H1 (cell line): ENCODE measurements at regions not wholly inside any gene's neighbourhood (a gene's known extent, or its start where the extent isn't known, plus 50 kb on each side); places are given as distances from the start of the nearest gene placed in this dataset.

ENCODE experiments used
- CTCF ChIA-PET: fragments of 300-600 bp; sonication (Branson Sonifier 250); formaldehyde crosslinking; loops from one replicate; lab custom pipeline; 2021; ENCODE audit not compliant: partially characterized antibody; lab: Charles Lee
- POLR2A ChIA-PET: fragments of 300-600 bp; sonication (Branson Sonifier 250); formaldehyde crosslinking; loops from one replicate; lab custom pipeline; 2021; ENCODE audit warnings: inconsistent platforms; ENCODE audit not compliant: partially characterized antibody; lab: Charles Lee
- DNase-seq, 2 experiments: peaks; one replicate each; pipeline versions ENCODE4 v3.0.0 to v3.0.0-alpha.2; 2010 to 2022; ENCODE audit warnings: low spot score in 2 of 2, low read depth in 1 of 2, mixed read lengths in 1 of 2
- FAIRE-seq: peaks from 2 replicates; lab custom pipeline; 2011; peaks lifted over from hg19 to GRCh38; lab: Jason Lieb, UNC
- H2AFZ ChIP-seq: 2 replicates; pipeline ENCODE4 v1.8.1; 2012; ENCODE audit warnings: low read length, inconsistent platforms
- H2AK5ac ChIP-seq: 2 replicates; pipeline ENCODE4 v1.6.1; 2013; ENCODE audit warnings: low read depth, low read length
- H2BK120ac ChIP-seq: replicated peaks from 2 replicates; pipeline ENCODE3; 2013; ENCODE audit warnings: low read depth, low read length, inconsistent platforms
- H2BK12ac ChIP-seq: 2 replicates; pipeline ENCODE4 v1.6.1; 2013; ENCODE audit warnings: low read depth, low read length
- H2BK15ac ChIP-seq: 2 replicates; pipeline ENCODE4 v1.6.1; 2013; ENCODE audit warnings: low read length
- H2BK20ac ChIP-seq: 2 replicates; pipeline ENCODE4 v1.6.1; 2013; ENCODE audit warnings: low read length
- H2BK5ac ChIP-seq: 2 replicates; pipeline ENCODE4 v1.6.1; 2013; ENCODE audit warnings: low read depth, low read length
- H3K14ac ChIP-seq: 2 replicates; pipeline ENCODE4 v1.6.1; 2013; ENCODE audit warnings: inconsistent platforms; ENCODE audit not compliant: insufficient read length
- H3K18ac ChIP-seq: 2 replicates; pipeline ENCODE4 v1.6.1; 2013; ENCODE audit warnings: low read length; ENCODE audit errors: extremely low read depth
- H3K23ac ChIP-seq: 2 replicates; pipeline ENCODE4 v1.6.1; 2013; ENCODE audit warnings: inconsistent platforms; ENCODE audit not compliant: insufficient read length
- H3K23me2 ChIP-seq: 2 replicates; pipeline ENCODE4 v1.6.1; 2013; ENCODE audit warnings: low read depth, low read length
- H3K27ac ChIP-seq: 2 replicates; pipeline ENCODE4 v1.6.1; 2011; ENCODE audit warnings: low read depth, low read length, inconsistent platforms
- H3K27me3 ChIP-seq, 4 experiments: replicated peaks in 1 of 4; 1 replicate in 1 of 4; 2 replicates in 3 of 4; pipeline versions ENCODE4 v1.6.1 to v1.8.1; 2011 to 2013; ENCODE audit warnings: low read length in 3 of 4, mild to moderate bottlenecking in 3 of 4, inconsistent platforms in 2 of 4, mixed read lengths in 2 of 4, moderate library complexity in 1 of 4; ENCODE audit not compliant: control insufficient read depth in 3 of 4, insufficient read depth in 3 of 4; ENCODE audit errors: extremely low read depth in 1 of 4
- H3K36me3 ChIP-seq, 4 experiments: 2 replicates each; pipeline versions ENCODE4 v1.6.1 to v1.8.1; 2011 to 2013; ENCODE audit warnings: mild to moderate bottlenecking in 4 of 4, low read length in 3 of 4, moderate library complexity in 2 of 4, control low read depth in 1 of 4, inconsistent platforms in 1 of 4; ENCODE audit not compliant: insufficient read depth in 4 of 4, control insufficient read depth in 2 of 4
- H3K4ac ChIP-seq: replicated peaks from 2 replicates; pipeline ENCODE3; 2013; ENCODE audit warnings: low read length, low read depth, mixed read lengths, inconsistent platforms; ENCODE audit not compliant: insufficient read length
- H3K4me1 ChIP-seq, 4 experiments: replicated peaks in 1 of 4; 1 replicate in 1 of 4; 2 replicates in 3 of 4; pipeline versions ENCODE4 v1.6.1 to v1.8.1; 2011 to 2013; ENCODE audit warnings: low read length in 3 of 4, inconsistent platforms in 2 of 4, mixed read lengths in 1 of 4; ENCODE audit not compliant: insufficient read depth in 4 of 4, control insufficient read depth in 3 of 4
- H3K4me2 ChIP-seq, 2 experiments: 2 replicates each; pipeline versions ENCODE4 v1.6.1 to v1.8.1; 2011 to 2013; ENCODE audit warnings: low read depth in 2 of 2, low read length in 2 of 2, control low read depth in 1 of 2, inconsistent platforms in 1 of 2, mild to moderate bottlenecking in 1 of 2; ENCODE audit not compliant: insufficient read depth in 1 of 2
- H3K4me3 ChIP-seq, 4 experiments: fragments of 200-600, 300-600 bp in 1 of 4; sonication (generic), shearing (Covaris generic), sonication (Bioruptor Twin) in 1 of 4; 2 replicates each; pipeline versions ENCODE4 v1.5.1 to v1.8.1; 2011 to 2016; ENCODE audit warnings: low read length in 4 of 4, low read depth in 3 of 4, control low read depth in 2 of 4, inconsistent platforms in 2 of 4, mild to moderate bottlenecking in 2 of 4, mixed read lengths in 1 of 4, moderate library complexity in 1 of 4; ENCODE audit not compliant: insufficient read depth in 2 of 4; ENCODE audit errors: extremely low read depth in 1 of 4
- H3K56ac ChIP-seq: replicated peaks from 2 replicates; pipeline ENCODE3; 2013; ENCODE audit warnings: low read depth, mild to moderate bottlenecking, mixed read lengths, low read length, inconsistent platforms; ENCODE audit not compliant: insufficient read length
- H3K79me1 ChIP-seq: 2 replicates; pipeline ENCODE4 v1.6.1; 2013; ENCODE audit warnings: low read depth, low read length, control low read depth
- H3K79me2 ChIP-seq, 2 experiments: 2 replicates each; pipeline versions ENCODE4 v1.6.1 to v1.8.1; 2012 to 2013; ENCODE audit warnings: low read length in 2 of 2, mild to moderate bottlenecking in 2 of 2, inconsistent platforms in 1 of 2; ENCODE audit not compliant: insufficient read depth in 2 of 2, control insufficient read depth in 1 of 2
- H3K9ac ChIP-seq, 4 experiments: replicated peaks in 1 of 4; 1 replicate in 1 of 4; 2 replicates in 3 of 4; pipeline versions ENCODE4 v1.6.1 to v1.8.1; 2011 to 2013; ENCODE audit warnings: low read depth in 3 of 4, low read length in 3 of 4, control low read depth in 2 of 4, mild to moderate bottlenecking in 2 of 4, moderate library complexity in 2 of 4, inconsistent platforms in 1 of 4; ENCODE audit errors: extremely low read depth in 1 of 4
- H3K9me3 ChIP-seq, 2 experiments: 2 replicates each; pipeline versions ENCODE4 v1.6.1 to v1.8.1; 2012 to 2013; ENCODE audit warnings: mild to moderate bottlenecking in 2 of 2, moderate library complexity in 2 of 2, control low read depth in 1 of 2, inconsistent platforms in 1 of 2, low read depth in 1 of 2, low read length in 1 of 2, mixed read lengths in 1 of 2; ENCODE audit not compliant: insufficient read depth in 2 of 2
- H4K20me1 ChIP-seq, 2 experiments: replicated peaks in 1 of 2; 2 replicates each; pipeline versions ENCODE3 to v1.8.1; 2011 to 2013; ENCODE audit warnings: inconsistent platforms in 2 of 2, low read length in 2 of 2, mild to moderate bottlenecking in 1 of 2; ENCODE audit not compliant: insufficient read depth in 2 of 2, control insufficient read depth in 1 of 2
- H4K5ac ChIP-seq: 2 replicates; pipeline ENCODE4 v1.6.1; 2013; ENCODE audit warnings: low read length, low read depth, mixed read lengths, inconsistent platforms; ENCODE audit not compliant: insufficient read length
- H4K8ac ChIP-seq: 2 replicates; pipeline ENCODE4 v1.8.0; 2013; ENCODE audit warnings: mild to moderate bottlenecking, moderate library complexity, low read length, inconsistent platforms; ENCODE audit not compliant: insufficient read depth; ENCODE audit errors: extremely low read depth
- H4K91ac ChIP-seq: replicated peaks from 2 replicates; pipeline ENCODE3; 2013; ENCODE audit warnings: low read length, mixed read lengths, inconsistent platforms; ENCODE audit not compliant: insufficient read length
- EGR1 ChIP-seq: IDR thresholded peaks from 2 replicates; pipeline ENCODE4 v1.6.1; 2011; ENCODE audit warnings: low read depth, low read length, borderline replicate concordance
- EZH2 ChIP-seq: fragments of 200-600 bp; sonication (generic); IDR thresholded peaks from 2 replicates; pipeline ENCODE4 v1.7.1; 2012; ENCODE audit warnings: low read depth, mild to moderate bottlenecking, moderate library complexity, low read length, inconsistent platforms; ENCODE audit not compliant: severe bottlenecking
- HDAC6 ChIP-seq: IDR thresholded peaks from one replicate; pipeline ENCODE4 v1.7.1; 2012; ENCODE audit warnings: low read depth, mild to moderate bottlenecking, inconsistent platforms, low read length, moderate library complexity
- JUN ChIP-seq: IDR thresholded peaks from 2 replicates; pipeline ENCODE4 v1.6.1; 2011; ENCODE audit warnings: low read depth, mild to moderate bottlenecking, improper control_type of control experiment, low read length
- KDM5A ChIP-seq: fragments of 200-600 bp; IDR thresholded peaks from 2 replicates; pipeline ENCODE4 v1.7.1; 2012; ENCODE audit warnings: mild to moderate bottlenecking, low read length, inconsistent platforms, mixed read lengths
- MAX ChIP-seq: IDR thresholded peaks from 2 replicates; pipeline ENCODE4 v1.6.1; 2012; ENCODE audit warnings: inconsistent platforms
- NANOG ChIP-seq: IDR thresholded peaks from 2 replicates; pipeline ENCODE4 v1.6.1; 2011; ENCODE audit warnings: low read length, low read depth, mild to moderate bottlenecking, inconsistent platforms; ENCODE audit not compliant: insufficient read depth, poor library complexity, severe bottlenecking
- RBBP5 ChIP-seq: IDR thresholded peaks from 2 replicates; pipeline ENCODE4 v1.7.1; 2012; ENCODE audit warnings: low read depth, mild to moderate bottlenecking, inconsistent platforms, low read length, moderate library complexity, borderline replicate concordance
- SAP30 ChIP-seq: fragments of 300-600 bp; sonication (generic); IDR thresholded peaks from 2 replicates; pipeline ENCODE4 v1.7.1; 2012; ENCODE audit warnings: low read length, moderate library complexity, mild to moderate bottlenecking, inconsistent platforms; ENCODE audit not compliant: insufficient read depth, insufficient replicate concordance
- SIX5 ChIP-seq: IDR thresholded peaks from 2 replicates; pipeline ENCODE4 v1.6.1; 2011; ENCODE audit warnings: mild to moderate bottlenecking, low read depth, low read length
- SRF ChIP-seq: IDR thresholded peaks from 2 replicates; pipeline ENCODE4 v1.6.1; 2011; ENCODE audit warnings: mild to moderate bottlenecking, low read depth, low read length, moderate library complexity
- TCF12 ChIP-seq: IDR thresholded peaks from 2 replicates; pipeline ENCODE4 v1.6.1; 2011; ENCODE audit warnings: low read depth, mild to moderate bottlenecking, low read length
- WGBS, 2 experiments: shearing (Covaris generic) in 1 of 2; methylation state at CpG; one replicate each; pipeline versions ENCODE4 v1.1.6 to v1.1.7; 2013 to 2015; ENCODE audit warnings: low lambda C conversion rate in 2 of 2, mixed read lengths in 2 of 2, inconsistent platforms in 1 of 2, low coverage in 1 of 2, missing lambda C conversion rate in 1 of 2; ENCODE audit not compliant: insufficient replicate concordance in 2 of 2, insufficient coverage in 1 of 2, insufficient read length in 1 of 2; ENCODE audit errors: extremely low coverage in 1 of 2, missing lambda C conversion rate in 1 of 2; 5-methylcytosine and 5-hydroxymethylcytosine counted together

GRCh38 chr18:73985855-73986625, 161.6 kb downstream of the FBXO15 start:
- no peak overlapping the region for H2BK12ac ChIP-seq
- no peak overlapping the region for H2BK120ac ChIP-seq
- H3K4me2 ChIP-seq: no peak overlapping the region
- H3K14ac ChIP-seq: no peak overlapping the region
- H4K8ac ChIP-seq: no peak overlapping the region
- H2AK5ac ChIP-seq: no peak overlapping the region
- ChIA-PET POLR2A (no interaction called here), CTCF (no interaction called here)
- H2AFZ ChIP-seq: no peak overlapping the region
- no peak overlapping the region for H3K27ac ChIP-seq
- no peak overlapping the region for H2BK15ac ChIP-seq
- no peaks in the 10 kb centered on the region for H3K27me3 ChIP-seq
- no peak overlapping the region for H4K91ac ChIP-seq
- H4K20me1 ChIP-seq: no peaks in the 10 kb centered on the region
- no peaks in the 10 kb centered on the region for H3K79me1 ChIP-seq
- H2BK5ac ChIP-seq: no peak overlapping the region
- no peaks in the 10 kb centered on the region for H3K36me3 ChIP-seq
- H3K9ac ChIP-seq: no peak overlapping the region
- H4K5ac ChIP-seq: no peak overlapping the region
- no peaks in the 10 kb centered on the region for H3K23me2 ChIP-seq
- peaks cover 2 to 11% of the 10 kb centered on the region in 2 experiments; a peak in 2 of 4 replicates for H3K9me3 ChIP-seq
- no peak overlapping the region for H3K23ac ChIP-seq
- WGBS, 2 experiments: 63% methylated on average over 2 of the region's 2 CpGs; no CpG with 5 or more reads in 1 of the 2 experiments
- no peak overlapping the region for H3K4ac ChIP-seq
- H3K18ac ChIP-seq: no peak overlapping the region
- H2BK20ac ChIP-seq: no peak overlapping the region
- H3K56ac ChIP-seq: no peak overlapping the region
- no peaks in the 10 kb centered on the region for H3K4me1 ChIP-seq
- H3K79me2 ChIP-seq: no peaks in the 10 kb centered on the region
- H3K4me3 ChIP-seq: no peak overlapping the region
- DNase-seq (no peak), FAIRE-seq (no peak)
- TF ChIP-seq KDM5A: no peak
- TF ChIP-seq TCF12: no peak
- TF ChIP-seq HDAC6: no peak
- no peak for TF ChIP-seq JUN
- TF ChIP-seq MAX: no peak
- TF ChIP-seq EGR1: no peak
- TF ChIP-seq SRF: no peak
- TF ChIP-seq SIX5: no peak
- TF ChIP-seq NANOG: no peak
- no peak for TF ChIP-seq RBBP5
- no peak for TF ChIP-seq SAP30
- TF ChIP-seq EZH2: no peak
